ENCODE measurements at regions not wholly inside any gene's neighbourhood (a gene's known extent, or its start where the extent isn't known, plus 50 kb on each side); places are given as distances from the start of the nearest gene placed in this dataset.

GRCh38 chr18:78717766-78718150 is 261.9 kb upstream of the SALL3 start:
- TF ChIP-seq, protein P1, sequence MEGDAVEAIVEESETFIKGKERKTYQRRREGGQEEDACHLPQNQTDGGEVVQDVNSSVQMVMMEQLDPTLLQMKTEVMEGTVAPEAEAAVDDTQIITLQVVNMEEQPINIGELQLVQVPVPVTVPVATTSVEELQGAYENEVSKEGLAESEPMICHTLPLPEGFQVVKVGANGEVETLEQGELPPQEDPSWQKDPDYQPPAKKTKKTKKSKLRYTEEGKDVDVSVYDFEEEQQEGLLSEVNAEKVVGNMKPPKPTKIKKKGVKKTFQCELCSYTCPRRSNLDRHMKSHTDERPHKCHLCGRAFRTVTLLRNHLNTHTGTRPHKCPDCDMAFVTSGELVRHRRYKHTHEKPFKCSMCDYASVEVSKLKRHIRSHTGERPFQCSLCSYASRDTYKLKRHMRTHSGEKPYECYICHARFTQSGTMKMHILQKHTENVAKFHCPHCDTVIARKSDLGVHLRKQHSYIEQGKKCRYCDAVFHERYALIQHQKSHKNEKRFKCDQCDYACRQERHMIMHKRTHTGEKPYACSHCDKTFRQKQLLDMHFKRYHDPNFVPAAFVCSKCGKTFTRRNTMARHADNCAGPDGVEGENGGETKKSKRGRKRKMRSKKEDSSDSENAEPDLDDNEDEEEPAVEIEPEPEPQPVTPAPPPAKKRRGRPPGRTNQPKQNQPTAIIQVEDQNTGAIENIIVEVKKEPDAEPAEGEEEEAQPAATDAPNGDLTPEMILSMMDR (IDR thresholded peaks at IDR 0.05; ENCODE audit: low read depth, low read length): no peak
- Histone ChIP-seq H3K36me3 (no peaks in the 10 kb centered on the region), H3K4me3 (ENCODE audit: low read depth, low read length) (no peak overlapping the region), H3K9me3 (no peaks in the 10 kb centered on the region), H3K4me1 (no peaks in the 10 kb centered on the region), H3K27me3 (no peaks in the 10 kb centered on the region)
- DNase-seq: no peak

GRCh38 chr18:78719821-78720220 is 259.8 kb upstream of the SALL3 start:
- no peaks in the 10 kb centered on the region for H3K9me3 ChIP-seq

GRCh38 chr18:78720456-78721237 is 259.0 kb upstream of the SALL3 start:
- Histone ChIP-seq H3K4me3 (ENCODE audit: low read depth, low read length) (no peak overlapping the region), H3K9me3 (no peaks in the 10 kb centered on the region), H3K36me3 (no peaks in the 10 kb centered on the region), H3K4me1 (no peaks in the 10 kb centered on the region), H3K27me3 (peaks cover 11% of the 10 kb centered on the region; the same call in 1 of the 2 replicates)
- DNase-seq: no peak
- TF ChIP-seq, protein P1 (IDR thresholded peaks at IDR 0.05; ENCODE audit: low read depth, low read length): no peak

More at GRCh38 chr18:78719821-78720220, 259.8 kb upstream of the SALL3 start:
- H3K4me1 ChIP-seq: no peaks in the 10 kb centered on the region
- TF ChIP-seq, protein P1 (IDR thresholded peaks at IDR 0.05; ENCODE audit: low read depth, low read length): no peak
- no peak for DNase-seq
- H3K4me3 ChIP-seq (ENCODE audit: low read depth, low read length): no peak overlapping the region
- no peaks in the 10 kb centered on the region for H3K36me3 ChIP-seq
- H3K27me3 ChIP-seq: peaks cover 4% of the 10 kb centered on the region; the same call in 1 of the 2 replicates

GRCh38 chr18:78721238-78721875 is 258.3 kb upstream of the SALL3 start:
- TF ChIP-seq, protein P1 (IDR thresholded peaks at IDR 0.05; ENCODE audit: low read depth, low read length): no peak

DNA sequence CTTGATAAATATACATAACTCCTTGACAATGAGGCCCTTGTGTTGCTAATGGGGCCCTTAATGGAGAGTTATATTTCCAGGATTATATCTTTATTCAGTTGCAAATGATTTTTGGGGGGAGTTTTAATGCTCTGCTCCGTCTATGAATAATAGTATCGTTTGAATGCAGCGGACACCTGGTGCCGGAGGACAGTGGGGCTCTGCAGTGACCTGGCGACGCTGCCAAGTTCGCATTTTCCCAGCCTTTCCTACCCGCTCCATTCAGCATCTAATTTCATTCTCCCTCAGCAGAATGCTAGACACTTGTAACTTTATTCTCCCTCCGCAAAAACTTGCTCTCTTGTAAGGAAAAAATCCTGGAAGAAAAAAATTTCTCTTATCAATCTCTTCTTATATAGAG is 257.6 kb upstream of the SALL3 start:
- H3K4me1 ChIP-seq: no peaks in the 10 kb centered on the region
- no peak for DNase-seq
- TF ChIP-seq, protein P1 (IDR thresholded peaks at IDR 0.05; ENCODE audit: low read depth, low read length): no peak
- H3K27me3 ChIP-seq: peaks cover 20% of the 10 kb centered on the region; the same call in 1 of the 2 replicates
- no peak overlapping the region for H3K4me3 ChIP-seq (ENCODE audit: low read depth, low read length)
- H3K9me3 ChIP-seq: no peaks in the 10 kb centered on the region
- no peaks in the 10 kb centered on the region for H3K36me3 ChIP-seq

More at GRCh38 chr18:78721238-78721875, 258.3 kb upstream of the SALL3 start:
- Histone ChIP-seq H3K9me3 (no peaks in the 10 kb centered on the region), H3K4me1 (no peaks in the 10 kb centered on the region), H3K4me3 (ENCODE audit: low read depth, low read length) (no peak overlapping the region), H3K36me3 (no peaks in the 10 kb centered on the region), H3K27me3 (peaks cover 18% of the 10 kb centered on the region; the same call in 1 of the 2 replicates)
- DNase-seq: no peak

DNA sequence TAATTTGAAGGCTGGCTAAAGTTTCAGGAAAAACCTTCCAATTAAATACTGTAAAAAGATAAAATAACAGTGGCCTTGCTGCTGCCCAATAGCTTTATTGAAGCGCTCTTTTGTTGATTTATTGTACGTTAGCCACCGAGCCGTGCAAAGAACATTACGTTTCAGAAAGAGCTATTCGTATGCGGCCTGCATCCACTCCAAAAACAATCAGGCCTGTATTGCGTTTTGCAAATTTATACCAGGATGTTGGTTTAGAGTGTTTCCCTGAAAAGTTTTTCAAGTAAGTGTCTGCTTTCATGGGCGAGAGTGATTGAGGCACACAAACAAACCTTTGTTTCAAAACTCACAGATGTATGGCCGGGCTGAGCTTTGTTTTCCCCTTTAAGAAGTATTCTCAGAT is 257.2 kb upstream of the SALL3 start:
- DNase-seq: no peak
- no peaks in the 10 kb centered on the region for H3K36me3 ChIP-seq

More for the DNA sequence above, 257.2 kb upstream of the SALL3 start:
- Histone ChIP-seq H3K4me1 (no peaks in the 10 kb centered on the region), H3K4me3 (ENCODE audit: low read depth, low read length) (no peak overlapping the region), H3K9me3 (no peaks in the 10 kb centered on the region), H3K27me3 (peaks cover 20% of the 10 kb centered on the region; the same call in 1 of the 2 replicates)
- TF ChIP-seq, protein P1 (IDR thresholded peaks at IDR 0.05; ENCODE audit: low read depth, low read length): no peak

Measured in BE2C (cell line).